ENCODE measurements at regions not wholly inside any gene's neighbourhood (a gene's known extent, or its start where the extent isn't known, plus 50 kb on each side); places are given as distances from the start of the nearest gene placed in this dataset.

- TF ChIP-seq POLR2AphosphoS5 (IDR thresholded peaks at IDR 0.05; ENCODE audit: low read depth, low read length) (no peak), SIN3A (IDR thresholded peaks at IDR 0.05; ENCODE audit: borderline replicate concordance, insufficient read depth, low read depth, low read length) (no peak), CTCF (IDR thresholded peaks at IDR 0.05) (no peak), TCF7L2 (IDR thresholded peaks at IDR 0.05; ENCODE audit: low read depth, low read length) (no peak)
- TF ChIP-seq, protein P1, sequence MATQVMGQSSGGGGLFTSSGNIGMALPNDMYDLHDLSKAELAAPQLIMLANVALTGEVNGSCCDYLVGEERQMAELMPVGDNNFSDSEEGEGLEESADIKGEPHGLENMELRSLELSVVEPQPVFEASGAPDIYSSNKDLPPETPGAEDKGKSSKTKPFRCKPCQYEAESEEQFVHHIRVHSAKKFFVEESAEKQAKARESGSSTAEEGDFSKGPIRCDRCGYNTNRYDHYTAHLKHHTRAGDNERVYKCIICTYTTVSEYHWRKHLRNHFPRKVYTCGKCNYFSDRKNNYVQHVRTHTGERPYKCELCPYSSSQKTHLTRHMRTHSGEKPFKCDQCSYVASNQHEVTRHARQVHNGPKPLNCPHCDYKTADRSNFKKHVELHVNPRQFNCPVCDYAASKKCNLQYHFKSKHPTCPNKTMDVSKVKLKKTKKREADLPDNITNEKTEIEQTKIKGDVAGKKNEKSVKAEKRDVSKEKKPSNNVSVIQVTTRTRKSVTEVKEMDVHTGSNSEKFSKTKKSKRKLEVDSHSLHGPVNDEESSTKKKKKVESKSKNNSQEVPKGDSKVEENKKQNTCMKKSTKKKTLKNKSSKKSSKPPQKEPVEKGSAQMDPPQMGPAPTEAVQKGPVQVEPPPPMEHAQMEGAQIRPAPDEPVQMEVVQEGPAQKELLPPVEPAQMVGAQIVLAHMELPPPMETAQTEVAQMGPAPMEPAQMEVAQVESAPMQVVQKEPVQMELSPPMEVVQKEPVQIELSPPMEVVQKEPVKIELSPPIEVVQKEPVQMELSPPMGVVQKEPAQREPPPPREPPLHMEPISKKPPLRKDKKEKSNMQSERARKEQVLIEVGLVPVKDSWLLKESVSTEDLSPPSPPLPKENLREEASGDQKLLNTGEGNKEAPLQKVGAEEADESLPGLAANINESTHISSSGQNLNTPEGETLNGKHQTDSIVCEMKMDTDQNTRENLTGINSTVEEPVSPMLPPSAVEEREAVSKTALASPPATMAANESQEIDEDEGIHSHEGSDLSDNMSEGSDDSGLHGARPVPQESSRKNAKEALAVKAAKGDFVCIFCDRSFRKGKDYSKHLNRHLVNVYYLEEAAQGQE (IDR thresholded peaks at IDR 0.05; ENCODE audit: insufficient read depth in 1 of 2, low read depth in 2 of 2, low read length in 1 of 2), result no peak
These were observed 128.3 kb upstream of the MYOCD start for GRCh38 chr17:12537436-12537835.
